Peyer's patch (tissue), 4 donors: ENCODE measurements at regions not wholly inside any gene's neighbourhood (a gene's known extent, or its start where the extent isn't known, plus 50 kb on each side); places are given as distances from the start of the nearest gene placed in this dataset.
A peak's percentile ranks its signal among the peaks of the same experiment; 100 is the strongest.

Experiments used
- DNase-seq, 3 donors: peaks; one replicate each; pipeline ENCODE4 v3.0.0-alpha.2; 2017 to 2019
- H3K27ac ChIP-seq, 4 donors: fragments of 200-600 bp; sonication (generic); one replicate each; pipeline ENCODE4 v1.5.1; 2016 to 2019
- H3K27me3 ChIP-seq, 2 donors: fragments of 200-600 bp; sonication (generic); one replicate each; pipeline ENCODE4 v1.5.1; 2019
- H3K36me3 ChIP-seq, 3 donors: fragments of 200-600 bp; sonication (generic); one replicate each; pipeline ENCODE4 v1.5.1; 2016 to 2019
- H3K4me1 ChIP-seq, 4 donors: fragments of 200-600 bp; sonication (generic); one replicate each; pipeline ENCODE4 v1.5.1; 2016 to 2019
- H3K4me3 ChIP-seq, 4 donors: fragments of 200-600 bp; sonication (generic); 1 replicate in 3 of 4; 2 replicates in 1 of 4; pipeline ENCODE4 v1.5.1; 2016 to 2019; ENCODE audit warnings: mild to moderate bottlenecking in 1 of 4
- H3K9me3 ChIP-seq, 4 donors: fragments of 200-600 bp; sonication (generic); one replicate each; pipeline ENCODE4 v1.5.1; 2016 to 2019; ENCODE audit warnings: mild to moderate bottlenecking in 1 of 4
- POLR2A ChIP-seq, 2 donors: fragments of 450-650 bp; IDR thresholded peaks; one replicate each; pipeline ENCODE4 v1.5.1; 2017; ENCODE audit warnings: antibody characterized with exemption in 2 of 2, mild to moderate bottlenecking in 2 of 2, moderate library complexity in 2 of 2
- TF ChIP-seq, protein P1 (sequence below), 6 experiments: fragments of 450-650 bp in 4 of 6; fragments of 200-600 bp in 2 of 6; sonication (generic) in 1 of 6; IDR thresholded peaks; one replicate each; pipeline ENCODE4 v1.5.1; 2017 to 2019; ENCODE audit warnings: antibody characterized with exemption in 6 of 6, mild to moderate bottlenecking in 3 of 6, moderate library complexity in 1 of 6

DNA sequence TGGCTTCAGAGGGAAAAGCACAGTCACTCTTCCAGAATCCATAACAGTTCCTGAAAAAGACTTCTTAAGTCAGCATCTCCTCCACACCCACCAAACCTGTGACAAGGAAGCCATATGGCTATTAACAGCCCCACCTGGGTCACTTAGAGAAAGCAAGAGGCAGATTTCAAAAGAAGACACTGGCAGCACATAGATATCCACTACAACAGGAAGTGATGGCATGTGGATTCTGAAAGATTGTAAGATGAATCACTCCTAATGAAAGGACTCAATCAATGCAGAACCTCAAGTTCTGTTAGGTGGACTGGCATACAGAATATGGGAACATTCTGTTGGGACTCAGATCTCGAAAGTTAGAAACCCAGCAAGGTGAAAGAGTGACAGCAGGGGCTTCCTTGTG is 365.9 kb downstream of the TGFB2 start:
- Histone ChIP-seq H3K27me3 (no peaks in the 10 kb centered on the region), H3K4me3 (no peak overlapping the region), H3K36me3 (no peaks in the 10 kb centered on the region), H3K9me3 (no peaks in the 10 kb centered on the region), H3K4me1 (no peaks in the 10 kb centered on the region), H3K27ac (no peak overlapping the region)
- no peak for DNase-seq
- TF ChIP-seq, protein P1, sequence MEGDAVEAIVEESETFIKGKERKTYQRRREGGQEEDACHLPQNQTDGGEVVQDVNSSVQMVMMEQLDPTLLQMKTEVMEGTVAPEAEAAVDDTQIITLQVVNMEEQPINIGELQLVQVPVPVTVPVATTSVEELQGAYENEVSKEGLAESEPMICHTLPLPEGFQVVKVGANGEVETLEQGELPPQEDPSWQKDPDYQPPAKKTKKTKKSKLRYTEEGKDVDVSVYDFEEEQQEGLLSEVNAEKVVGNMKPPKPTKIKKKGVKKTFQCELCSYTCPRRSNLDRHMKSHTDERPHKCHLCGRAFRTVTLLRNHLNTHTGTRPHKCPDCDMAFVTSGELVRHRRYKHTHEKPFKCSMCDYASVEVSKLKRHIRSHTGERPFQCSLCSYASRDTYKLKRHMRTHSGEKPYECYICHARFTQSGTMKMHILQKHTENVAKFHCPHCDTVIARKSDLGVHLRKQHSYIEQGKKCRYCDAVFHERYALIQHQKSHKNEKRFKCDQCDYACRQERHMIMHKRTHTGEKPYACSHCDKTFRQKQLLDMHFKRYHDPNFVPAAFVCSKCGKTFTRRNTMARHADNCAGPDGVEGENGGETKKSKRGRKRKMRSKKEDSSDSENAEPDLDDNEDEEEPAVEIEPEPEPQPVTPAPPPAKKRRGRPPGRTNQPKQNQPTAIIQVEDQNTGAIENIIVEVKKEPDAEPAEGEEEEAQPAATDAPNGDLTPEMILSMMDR (IDR thresholded peaks at IDR 0.05), result no peak
- TF ChIP-seq POLR2A (IDR thresholded peaks at IDR 0.05), result no peak

DNA sequence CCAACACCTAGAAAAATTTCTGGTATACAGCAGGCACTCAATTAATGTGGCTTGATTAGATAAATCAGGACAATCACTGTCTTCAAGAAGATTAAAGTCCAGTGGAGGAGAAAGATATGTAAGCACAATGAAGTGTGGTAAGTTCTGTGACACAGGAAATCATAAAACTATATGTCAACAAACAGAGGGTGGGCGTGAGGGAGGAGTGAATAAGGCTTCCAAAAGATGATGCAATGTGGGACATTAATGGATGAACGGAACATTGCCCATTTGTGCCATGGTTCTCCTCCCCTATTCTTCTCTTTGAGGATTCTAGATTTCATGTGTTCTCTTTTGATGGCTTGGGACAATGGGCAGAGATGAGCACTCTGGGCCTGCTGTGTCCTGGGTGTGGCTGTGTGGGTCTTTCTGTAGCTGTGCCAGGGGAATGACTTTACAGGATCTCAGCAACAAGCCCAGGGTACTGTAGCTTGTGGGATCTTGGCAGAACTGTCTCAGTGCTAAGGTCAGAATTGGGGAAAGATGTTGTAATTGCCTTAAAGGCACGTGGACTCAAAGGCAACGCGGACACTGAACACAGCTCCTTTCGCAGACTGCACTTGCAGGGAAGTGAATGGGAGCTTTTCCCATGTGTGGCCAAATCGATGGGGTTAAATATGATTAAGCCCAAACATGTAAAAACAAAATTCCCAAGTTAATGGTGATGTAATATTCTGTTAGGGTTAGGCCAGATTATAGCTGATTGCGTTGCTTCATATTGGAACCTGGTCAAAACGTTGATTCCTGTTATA is 366.9 kb downstream of the TGFB2 start:
- Histone ChIP-seq H3K4me1 (no peaks in the 10 kb centered on the region), H3K27ac (no peak overlapping the region), H3K36me3 (no peaks in the 10 kb centered on the region), H3K9me3 (no peaks in the 10 kb centered on the region), H3K27me3 (no peaks in the 10 kb centered on the region), H3K4me3 (no peak overlapping the region)
- DNase-seq, result peak in 1 of 3 donors; percentile 47
- TF ChIP-seq POLR2A (IDR thresholded peaks at IDR 0.05), result no peak
- TF ChIP-seq, protein P1 (IDR thresholded peaks at IDR 0.05), result no peak

DNA sequence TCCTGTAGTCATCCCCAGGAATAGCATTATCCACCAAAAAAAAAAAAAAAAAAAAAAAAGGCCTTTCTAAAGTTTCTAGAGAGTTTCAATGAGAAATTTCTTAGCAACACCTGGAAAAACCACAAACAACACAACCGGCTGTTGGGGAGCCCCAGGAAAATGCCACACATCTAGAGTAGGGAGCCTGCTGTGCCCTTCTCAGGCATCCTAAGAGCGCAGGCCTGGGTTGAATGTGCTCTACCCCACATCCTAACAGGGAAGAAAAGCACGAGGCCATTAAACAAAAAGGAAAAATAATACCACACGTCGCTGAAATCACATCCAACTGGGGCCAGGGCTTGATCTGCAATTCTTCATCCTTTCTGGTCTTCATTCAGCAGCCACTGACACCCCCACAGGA is 367.5 kb downstream of the TGFB2 start:
- Histone ChIP-seq H3K4me3 (no peak overlapping the region), H3K27me3 (no peaks in the 10 kb centered on the region), H3K4me1 (no peaks in the 10 kb centered on the region), H3K36me3 (no peaks in the 10 kb centered on the region), H3K9me3 (no peaks in the 10 kb centered on the region), H3K27ac (no peak overlapping the region)
- no peak for DNase-seq
- TF ChIP-seq, protein P1 (IDR thresholded peaks at IDR 0.05), result no peak
- TF ChIP-seq POLR2A (IDR thresholded peaks at IDR 0.05), result no peak

DNA sequence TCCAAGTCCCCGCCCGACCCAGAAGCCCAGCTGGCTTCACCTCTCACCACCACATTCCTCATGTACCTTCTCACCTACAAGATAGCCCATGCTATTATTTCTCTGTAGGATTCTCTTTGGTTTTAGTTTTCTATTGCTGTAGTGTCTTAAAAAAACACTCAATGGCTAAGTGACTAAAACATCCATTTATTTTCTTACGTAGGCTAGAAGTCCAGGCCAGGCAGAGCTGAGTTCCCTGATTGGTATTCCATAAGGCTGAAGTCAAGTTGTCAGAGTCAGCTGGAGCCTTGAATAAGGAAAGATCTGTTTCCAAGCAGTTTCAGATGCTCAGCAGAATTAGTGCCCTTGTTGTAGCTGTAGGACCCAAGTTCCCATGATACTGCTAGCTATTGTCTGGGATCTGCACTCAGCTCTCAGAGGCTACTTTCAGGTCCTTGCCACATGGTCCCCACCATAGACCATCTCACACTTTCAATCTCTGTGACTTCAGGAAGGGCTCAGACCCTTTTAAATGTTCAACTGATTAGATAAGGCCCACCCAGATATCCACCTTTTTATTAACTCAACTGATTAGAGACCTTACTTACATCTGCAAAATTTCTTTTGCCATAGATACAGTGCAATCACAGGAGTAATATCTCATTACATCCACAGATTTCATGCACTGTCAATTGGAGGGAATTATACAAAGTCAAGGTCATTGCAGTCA is 371.0 kb downstream of the TGFB2 start:
- Histone ChIP-seq H3K27me3 (no peaks in the 10 kb centered on the region), H3K4me1 (no peaks in the 10 kb centered on the region), H3K36me3 (no peaks in the 10 kb centered on the region), H3K27ac (no peak overlapping the region), H3K9me3 (no peaks in the 10 kb centered on the region), H3K4me3 (no peak overlapping the region)
- no peak for DNase-seq
- TF ChIP-seq, protein P1 (IDR thresholded peaks at IDR 0.05), result no peak
- TF ChIP-seq POLR2A (IDR thresholded peaks at IDR 0.05), result no peak

DNA sequence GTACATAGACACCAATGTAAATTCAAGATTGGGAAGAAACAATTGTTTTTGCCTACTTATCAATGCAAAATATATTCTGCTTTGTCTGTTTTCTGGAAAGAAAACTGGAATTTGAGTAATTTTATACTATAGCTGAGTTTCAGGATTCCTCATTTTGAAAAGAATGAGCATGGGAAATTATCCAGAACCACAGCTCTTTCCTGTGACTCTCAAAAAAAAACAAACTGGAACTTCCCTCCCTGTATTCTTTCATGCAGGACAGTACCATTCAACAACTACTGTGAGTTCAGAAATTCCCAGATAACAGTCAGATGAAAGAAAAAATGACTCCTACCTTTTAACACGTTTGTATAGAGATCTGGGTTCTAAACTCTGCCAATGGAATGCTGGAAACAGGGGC is 372.4 kb downstream of the TGFB2 start:
- no peaks in the 10 kb centered on the region for H3K36me3 ChIP-seq
- H3K27me3 ChIP-seq, result no peaks in the 10 kb centered on the region
- TF ChIP-seq, protein P1 (IDR thresholded peaks at IDR 0.05), result no peak
- TF ChIP-seq POLR2A (IDR thresholded peaks at IDR 0.05), result no peak
- no peaks in the 10 kb centered on the region for H3K9me3 ChIP-seq
- no peak overlapping the region for H3K27ac ChIP-seq
- DNase-seq, result no peak
- H3K4me3 ChIP-seq, result no peak overlapping the region
- no peaks in the 10 kb centered on the region for H3K4me1 ChIP-seq
